ENCODE measurements at regions not wholly inside any gene's neighbourhood (a gene's known extent, or its start where the extent isn't known, plus 50 kb on each side); places are given as distances from the start of the nearest gene placed in this dataset.

GRCh38 chr10:33489501-33490176 lies 155.2 kb upstream of the NRP1 start:
- Histone ChIP-seq H3K9me3 (ENCODE audit: control insufficient read depth, insufficient read depth, low read length) (no peaks in the 10 kb centered on the region), H3K27ac (ENCODE audit: low read depth, low read length) (no peak overlapping the region), H3K4me1 (ENCODE audit: control insufficient read depth, low read length) (no peaks in the 10 kb centered on the region), H3K27me3 (ENCODE audit: control insufficient read depth, low read length) (no peaks in the 10 kb centered on the region), H3K4me2 (ENCODE audit: low read length) (no peak overlapping the region), H3K4me3 (ENCODE audit: low read length) (no peak overlapping the region), H3K36me3 (ENCODE audit: control insufficient read depth, low read length) (no peaks in the 10 kb centered on the region), H3K79me2 (ENCODE audit: control insufficient read depth, low read length) (no peaks in the 10 kb centered on the region), H3K9me2 (replicated peaks; ENCODE audit: control insufficient read depth, low read length) (no peaks in the 10 kb centered on the region), H4K20me1 (ENCODE audit: control insufficient read depth, insufficient read depth, low read depth, low read length) (no peaks in the 10 kb centered on the region), H3F3A (ENCODE audit: control insufficient read depth, insufficient read depth) (no peaks in the 10 kb centered on the region)
- TF ChIP-seq EZH2phosphoT487 (IDR thresholded peaks at IDR 0.05; ENCODE audit: borderline replicate concordance, low read length), result no peak
- TF ChIP-seq, protein P1, sequence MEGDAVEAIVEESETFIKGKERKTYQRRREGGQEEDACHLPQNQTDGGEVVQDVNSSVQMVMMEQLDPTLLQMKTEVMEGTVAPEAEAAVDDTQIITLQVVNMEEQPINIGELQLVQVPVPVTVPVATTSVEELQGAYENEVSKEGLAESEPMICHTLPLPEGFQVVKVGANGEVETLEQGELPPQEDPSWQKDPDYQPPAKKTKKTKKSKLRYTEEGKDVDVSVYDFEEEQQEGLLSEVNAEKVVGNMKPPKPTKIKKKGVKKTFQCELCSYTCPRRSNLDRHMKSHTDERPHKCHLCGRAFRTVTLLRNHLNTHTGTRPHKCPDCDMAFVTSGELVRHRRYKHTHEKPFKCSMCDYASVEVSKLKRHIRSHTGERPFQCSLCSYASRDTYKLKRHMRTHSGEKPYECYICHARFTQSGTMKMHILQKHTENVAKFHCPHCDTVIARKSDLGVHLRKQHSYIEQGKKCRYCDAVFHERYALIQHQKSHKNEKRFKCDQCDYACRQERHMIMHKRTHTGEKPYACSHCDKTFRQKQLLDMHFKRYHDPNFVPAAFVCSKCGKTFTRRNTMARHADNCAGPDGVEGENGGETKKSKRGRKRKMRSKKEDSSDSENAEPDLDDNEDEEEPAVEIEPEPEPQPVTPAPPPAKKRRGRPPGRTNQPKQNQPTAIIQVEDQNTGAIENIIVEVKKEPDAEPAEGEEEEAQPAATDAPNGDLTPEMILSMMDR (IDR thresholded peaks at IDR 0.05; ENCODE audit: low read depth, low read length, poor library complexity, severe bottlenecking), result no peak

DNA sequence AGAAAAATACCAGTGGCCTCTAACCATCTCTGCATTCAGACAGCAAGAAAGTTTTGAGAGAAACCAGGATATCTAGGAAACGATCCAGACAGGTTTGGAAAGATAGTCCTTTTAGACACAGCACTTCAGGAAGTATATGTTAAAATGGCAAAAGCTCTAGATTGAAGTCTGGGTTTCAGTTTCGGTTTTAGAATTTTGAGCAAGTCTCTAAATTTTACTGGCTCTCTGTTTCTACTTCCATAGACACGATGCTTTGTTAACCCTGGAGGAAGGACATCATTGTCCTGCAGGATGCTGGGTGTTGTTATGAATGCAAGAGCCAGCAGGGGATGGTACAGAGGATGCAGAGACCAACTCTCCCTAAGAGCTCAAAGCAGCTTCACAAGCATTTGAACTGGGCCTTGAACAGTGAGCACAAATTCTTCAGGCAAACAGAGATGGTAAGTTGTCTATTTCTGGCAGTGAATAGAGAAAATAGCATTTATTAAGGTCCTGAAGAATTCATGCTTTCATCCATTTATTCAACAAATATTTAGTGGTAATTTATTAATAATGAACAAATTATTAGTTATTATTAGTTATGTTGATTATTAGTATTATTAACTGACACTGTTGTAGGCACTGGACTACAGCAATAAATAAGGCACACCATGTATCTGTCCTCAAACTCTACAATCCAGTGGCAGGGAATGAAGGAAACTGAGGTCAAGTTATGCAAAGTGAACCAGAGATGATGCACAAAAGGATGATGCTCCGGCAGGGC lies 152.7 kb upstream of the NRP1 start:
- H3K4me1 ChIP-seq (ENCODE audit: control insufficient read depth, low read length), result no peaks in the 10 kb centered on the region
- no peaks in the 10 kb centered on the region for H3K79me2 ChIP-seq (ENCODE audit: control insufficient read depth, low read length)
- no peak overlapping the region for H3K4me2 ChIP-seq (ENCODE audit: low read length)
- H3K9me2 ChIP-seq (replicated peaks; ENCODE audit: control insufficient read depth, low read length), result no peaks in the 10 kb centered on the region
- no peak overlapping the region for H3K27ac ChIP-seq (ENCODE audit: low read depth, low read length)
- H3K36me3 ChIP-seq (ENCODE audit: control insufficient read depth, low read length), result no peaks in the 10 kb centered on the region
- H3K4me3 ChIP-seq (ENCODE audit: low read length), result no peak overlapping the region
- no peaks in the 10 kb centered on the region for H3K27me3 ChIP-seq (ENCODE audit: control insufficient read depth, low read length)
- TF ChIP-seq, protein P1 (IDR thresholded peaks at IDR 0.05; ENCODE audit: low read depth, low read length, poor library complexity, severe bottlenecking), result no peak
- no peak for TF ChIP-seq EZH2phosphoT487 (IDR thresholded peaks at IDR 0.05; ENCODE audit: borderline replicate concordance, low read length)
- no peaks in the 10 kb centered on the region for H3K9me3 ChIP-seq (ENCODE audit: control insufficient read depth, insufficient read depth, low read length)
- H3F3A ChIP-seq (ENCODE audit: control insufficient read depth, insufficient read depth), result no peaks in the 10 kb centered on the region
- H4K20me1 ChIP-seq (ENCODE audit: control insufficient read depth, insufficient read depth, low read depth, low read length), result no peaks in the 10 kb centered on the region

DNA sequence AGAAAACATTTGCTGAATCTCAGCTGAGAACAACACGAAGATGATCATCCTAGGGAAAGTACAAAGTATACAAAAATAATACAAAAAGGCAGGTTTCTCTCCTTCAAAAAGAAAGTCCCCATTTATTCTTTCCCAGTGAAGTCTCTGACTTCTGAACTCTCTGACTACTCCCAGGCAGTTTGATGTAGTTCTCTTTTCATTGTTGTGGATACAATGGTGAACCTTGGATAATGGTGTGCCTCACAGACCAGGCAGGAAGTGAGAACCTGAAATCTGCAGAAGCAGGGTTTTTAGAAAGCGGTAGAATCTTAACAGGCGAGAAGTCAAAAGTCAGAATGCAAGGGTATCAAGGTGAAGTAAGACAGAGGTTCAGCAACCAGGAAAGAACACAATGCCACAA lies 150.8 kb upstream of the NRP1 start:
- H3K79me2 ChIP-seq (ENCODE audit: control insufficient read depth, low read length), result no peaks in the 10 kb centered on the region
- no peaks in the 10 kb centered on the region for H3F3A ChIP-seq (ENCODE audit: control insufficient read depth, insufficient read depth)
- no peaks in the 10 kb centered on the region for H3K9me2 ChIP-seq (replicated peaks; ENCODE audit: control insufficient read depth, low read length)
- no peaks in the 10 kb centered on the region for H3K36me3 ChIP-seq (ENCODE audit: control insufficient read depth, low read length)
- H3K4me3 ChIP-seq (ENCODE audit: low read length), result no peak overlapping the region
- no peaks in the 10 kb centered on the region for H3K27me3 ChIP-seq (ENCODE audit: control insufficient read depth, low read length)
- no peak overlapping the region for H3K4me2 ChIP-seq (ENCODE audit: low read length)
- H4K20me1 ChIP-seq (ENCODE audit: control insufficient read depth, insufficient read depth, low read depth, low read length), result no peaks in the 10 kb centered on the region
- H3K4me1 ChIP-seq (ENCODE audit: control insufficient read depth, low read length), result no peaks in the 10 kb centered on the region
- no peak overlapping the region for H3K27ac ChIP-seq (ENCODE audit: low read depth, low read length)
- no peaks in the 10 kb centered on the region for H3K9me3 ChIP-seq (ENCODE audit: control insufficient read depth, insufficient read depth, low read length)
- TF ChIP-seq, protein P1 (IDR thresholded peaks at IDR 0.05; ENCODE audit: low read depth, low read length, poor library complexity, severe bottlenecking), result no peak
- no peak for TF ChIP-seq EZH2phosphoT487 (IDR thresholded peaks at IDR 0.05; ENCODE audit: borderline replicate concordance, low read length)
